Calu3 (cell line): ENCODE measurements at regions not wholly inside any gene's neighbourhood (a gene's known extent, or its start where the extent isn't known, plus 50 kb on each side); places are given as distances from the start of the nearest gene placed in this dataset.
A peak's percentile ranks its signal among the peaks of the same experiment; 100 is the strongest.

Source experiments
- BruUV-seq: library from RNA; stranded (reverse); fragments of 400-500 nt; replicated peaks from 2 replicates; lab custom pipeline; 2021; lab: Mats Ljungman, UMichigan
- CTCF ChIA-PET: fragments of 300-600 bp; sonication (Branson Sonifier 250); formaldehyde crosslinking; loops from one replicate; lab custom pipeline; 2022; ENCODE audit warnings: antibody characterized with exemption; lab: Charles Lee
- DNase-seq: peaks from one replicate; pipeline ENCODE4 v3.0.0; 2022
- H3K27ac Mint-ChIP-seq: one replicate; pipeline ENCODE4 v1.8.0; 2022; ENCODE audit warnings: mixed read lengths; ENCODE audit not compliant: unreplicated experiment
- H3K27me3 Mint-ChIP-seq: one replicate; pipeline ENCODE4 v1.8.0; 2022; ENCODE audit warnings: mixed read lengths; ENCODE audit not compliant: unreplicated experiment
- H3K36me3 Mint-ChIP-seq: one replicate; pipeline ENCODE4 v1.8.0; 2022; ENCODE audit warnings: mild to moderate bottlenecking, moderate library complexity, mixed read lengths; ENCODE audit not compliant: insufficient read depth, unreplicated experiment
- H3K4me1 Mint-ChIP-seq: one replicate; pipeline ENCODE4 v1.8.0; 2022; ENCODE audit warnings: mild to moderate bottlenecking, low read depth, mixed read lengths; ENCODE audit not compliant: unreplicated experiment
- H3K4me3 Mint-ChIP-seq: one replicate; pipeline ENCODE4 v1.8.0; 2022; ENCODE audit warnings: mild to moderate bottlenecking, low read depth, moderate library complexity, mixed read lengths; ENCODE audit not compliant: unreplicated experiment
- H3K9me3 Mint-ChIP-seq: one replicate; pipeline ENCODE4 v1.8.0; 2022; ENCODE audit warnings: low read depth, mixed read lengths; ENCODE audit not compliant: unreplicated experiment
- intact Hi-C: fragments of 100-400 bp; cut with micrococcal nuclease; formaldehyde crosslinking; loops from one replicate; pipeline ENCODE4 v1.10.0; 2022; ENCODE audit not compliant: unreplicated experiment
- TF ChIP-seq, protein P1 (sequence below): fragments of 200-600 bp; IDR thresholded peaks from one replicate; pipeline ENCODE4 v1.8.0; 2022; ENCODE audit warnings: antibody characterized with exemption; ENCODE audit not compliant: unreplicated experiment

DNA sequence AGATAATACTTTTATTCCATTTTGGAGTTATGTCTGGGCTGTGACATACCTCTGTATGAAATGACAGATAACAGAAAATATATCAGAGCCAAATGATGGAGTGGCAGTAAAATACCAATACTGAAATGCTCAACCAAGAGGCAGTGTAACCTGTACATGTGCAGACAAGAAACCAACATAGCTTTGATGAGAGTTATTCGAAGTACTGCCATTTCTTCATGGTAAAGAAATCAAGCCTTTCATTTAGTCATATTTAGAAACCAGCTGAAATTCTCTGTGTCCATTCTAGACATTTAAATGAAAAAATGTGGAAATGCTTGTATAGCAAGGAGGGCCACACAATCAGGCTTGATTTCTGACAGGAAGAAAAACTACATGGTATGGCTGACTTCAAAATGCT is 127.1 kb upstream of the PTPRZ1 start:
- TF ChIP-seq, protein P1, sequence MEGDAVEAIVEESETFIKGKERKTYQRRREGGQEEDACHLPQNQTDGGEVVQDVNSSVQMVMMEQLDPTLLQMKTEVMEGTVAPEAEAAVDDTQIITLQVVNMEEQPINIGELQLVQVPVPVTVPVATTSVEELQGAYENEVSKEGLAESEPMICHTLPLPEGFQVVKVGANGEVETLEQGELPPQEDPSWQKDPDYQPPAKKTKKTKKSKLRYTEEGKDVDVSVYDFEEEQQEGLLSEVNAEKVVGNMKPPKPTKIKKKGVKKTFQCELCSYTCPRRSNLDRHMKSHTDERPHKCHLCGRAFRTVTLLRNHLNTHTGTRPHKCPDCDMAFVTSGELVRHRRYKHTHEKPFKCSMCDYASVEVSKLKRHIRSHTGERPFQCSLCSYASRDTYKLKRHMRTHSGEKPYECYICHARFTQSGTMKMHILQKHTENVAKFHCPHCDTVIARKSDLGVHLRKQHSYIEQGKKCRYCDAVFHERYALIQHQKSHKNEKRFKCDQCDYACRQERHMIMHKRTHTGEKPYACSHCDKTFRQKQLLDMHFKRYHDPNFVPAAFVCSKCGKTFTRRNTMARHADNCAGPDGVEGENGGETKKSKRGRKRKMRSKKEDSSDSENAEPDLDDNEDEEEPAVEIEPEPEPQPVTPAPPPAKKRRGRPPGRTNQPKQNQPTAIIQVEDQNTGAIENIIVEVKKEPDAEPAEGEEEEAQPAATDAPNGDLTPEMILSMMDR: no peak
- peaks cover 38% of the 10 kb centered on the region for H3K4me1 Mint-ChIP-seq
- peaks cover 14% of the 10 kb centered on the region for H3K36me3 Mint-ChIP-seq
- no peaks in the 10 kb centered on the region for H3K27me3 Mint-ChIP-seq
- no peak overlapping the region for H3K4me3 Mint-ChIP-seq
- DNase-seq: no peak
- H3K9me3 Mint-ChIP-seq: peaks cover 2% of the 10 kb centered on the region
- H3K27ac Mint-ChIP-seq: peak overlapping the region; percentile 99
- no TSS peak for BruUV-seq
- intact Hi-C loops: loop anchor here (2.0 to 10.0 kb wide), 4 partner anchors 129 to 381 kb away; partner anchors contain the start of gene PTPRZ1
- CTCF ChIA-PET: interaction anchor here (1.1 kb wide), 1 partner anchor 249 kb away, joined by 3 read pairs; no protein-coding TSS in a partner anchor

DNA sequence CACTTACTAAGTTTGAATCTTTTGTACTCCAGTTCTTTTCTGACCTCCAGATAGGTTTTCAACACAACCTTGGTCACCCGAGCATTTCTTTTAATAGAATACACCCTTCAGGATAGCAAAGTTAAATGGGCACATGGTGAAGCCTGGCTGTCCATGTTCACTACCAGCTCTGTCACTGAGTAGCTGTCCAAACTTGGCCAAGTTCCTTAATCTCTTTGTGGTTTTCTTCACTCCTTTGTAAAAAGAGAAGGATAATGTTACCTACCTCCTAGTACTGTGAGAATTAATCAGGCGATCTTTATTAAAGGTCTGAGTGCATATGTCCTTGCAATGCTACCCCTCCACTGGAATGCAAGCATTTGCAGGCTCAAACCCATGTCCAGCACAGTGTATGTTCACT is 128.1 kb upstream of the PTPRZ1 start:
- H3K27ac Mint-ChIP-seq: peak overlapping the region; percentile 99
- intact Hi-C loops: loop anchor here (1.0 to 10.0 kb wide), 6 partner anchors 31 to 380 kb away; partner anchors contain the start of gene PTPRZ1
- BruUV-seq: no TSS peak
- CTCF ChIA-PET: interaction anchor here (0.5 to 1.4 kb wide), 3 partner anchors 30 to 250 kb away, joined by 3 to 5 read pairs (median 5); no protein-coding TSS in a partner anchor
- peaks cover 38% of the 10 kb centered on the region for H3K4me1 Mint-ChIP-seq
- DNase-seq: no peak
- H3K9me3 Mint-ChIP-seq: peaks cover 2% of the 10 kb centered on the region
- H3K36me3 Mint-ChIP-seq: peaks cover 14% of the 10 kb centered on the region
- H3K27me3 Mint-ChIP-seq: no peaks in the 10 kb centered on the region
- peak overlapping the region; percentile 67 for H3K4me3 Mint-ChIP-seq
- TF ChIP-seq, protein P1: no peak

DNA sequence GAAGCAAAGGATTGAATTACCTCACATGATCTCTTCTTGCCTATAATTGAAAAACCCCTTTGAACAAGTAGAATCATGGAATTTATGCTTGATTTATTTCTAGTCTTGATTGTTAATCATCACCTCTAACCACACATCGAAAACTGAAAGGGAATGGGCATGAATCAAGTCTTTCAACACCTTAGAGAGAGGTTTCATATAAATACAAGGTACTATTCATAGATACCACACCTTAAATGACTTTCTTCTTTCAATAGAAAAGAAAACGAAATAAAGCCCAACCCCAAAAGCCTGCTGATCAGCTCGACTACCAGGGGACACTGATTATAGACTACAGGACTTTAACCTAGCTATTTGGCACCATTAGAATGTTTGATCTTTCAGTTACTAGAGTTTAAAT is 128.6 kb upstream of the PTPRZ1 start:
- TF ChIP-seq, protein P1: no peak
- intact Hi-C loops: loop anchor here (1.0 to 10.0 kb wide), 6 partner anchors 30 to 380 kb away; partner anchors contain the start of gene PTPRZ1
- peak; percentile 25 for DNase-seq
- H3K27ac Mint-ChIP-seq: peak overlapping the region; percentile 99
- peaks cover 2% of the 10 kb centered on the region for H3K9me3 Mint-ChIP-seq
- peaks cover 38% of the 10 kb centered on the region for H3K4me1 Mint-ChIP-seq
- CTCF ChIA-PET: interaction anchor here (1.4 to 1.7 kb wide), 2 partner anchors 30 to 250 kb away, joined by 5 to 7 read pairs; no protein-coding TSS in a partner anchor
- peak overlapping the region; percentile 67 for H3K4me3 Mint-ChIP-seq
- H3K27me3 Mint-ChIP-seq: no peaks in the 10 kb centered on the region
- H3K36me3 Mint-ChIP-seq: peaks cover 14% of the 10 kb centered on the region
- BruUV-seq: no TSS peak

DNA sequence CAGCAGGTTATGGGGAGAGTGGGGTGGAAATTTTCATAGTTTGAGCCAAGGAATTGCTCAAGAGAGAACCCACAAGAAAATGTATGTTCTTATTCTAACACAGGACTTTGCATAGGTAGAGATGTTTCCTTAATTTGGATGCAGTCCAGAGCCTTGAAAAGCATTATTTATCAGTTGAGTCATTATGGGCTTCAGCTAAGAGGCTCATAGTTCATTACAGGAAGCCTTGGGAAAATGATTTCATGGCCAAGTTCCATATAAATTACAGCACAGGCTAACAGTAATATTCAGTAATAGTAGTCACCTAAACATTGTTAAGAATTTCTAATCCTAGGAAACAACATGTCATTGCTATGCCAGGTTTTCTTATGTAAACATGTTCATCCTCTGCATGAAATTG is 131.1 kb upstream of the PTPRZ1 start:
- H3K27ac Mint-ChIP-seq: peak overlapping the region; percentile 13
- H3K27me3 Mint-ChIP-seq: no peaks in the 10 kb centered on the region
- BruUV-seq: no TSS peak

More for the DNA sequence above, 131.1 kb upstream of the PTPRZ1 start:
- H3K36me3 Mint-ChIP-seq: peaks cover 14% of the 10 kb centered on the region
- TF ChIP-seq, protein P1: no peak
- no peak overlapping the region for H3K4me3 Mint-ChIP-seq
- DNase-seq: no peak
- intact Hi-C loops: loop anchor here (5.0 to 10.0 kb wide), 4 partner anchors 133 to 377 kb away; partner anchors contain the start of gene PTPRZ1
- CTCF ChIA-PET: interaction anchor here (0.6 to 1.1 kb wide), 3 partner anchors 51 to 195 kb away, joined by 3 to 5 read pairs (median 3); no protein-coding TSS in a partner anchor
- no peaks in the 10 kb centered on the region for H3K9me3 Mint-ChIP-seq
- peaks cover 38% of the 10 kb centered on the region for H3K4me1 Mint-ChIP-seq
